GM12875 (cell line): ENCODE measurements at regions not wholly inside any gene's neighbourhood (a gene's known extent, or its start where the extent isn't known, plus 50 kb on each side); places are given as distances from the start of the nearest gene placed in this dataset.

Experiments
- H3K4me3 ChIP-seq: one replicate; pipeline ENCODE4 v1.5.1; 2011; ENCODE audit warnings: low read depth, low read length, control low read depth
- TF ChIP-seq, protein P1 (sequence below): IDR thresholded peaks from 2 replicates; pipeline ENCODE4 v1.5.1; 2011; ENCODE audit warnings: low read depth, mild to moderate bottlenecking, control low read depth, inconsistent platforms, low read length, moderate library complexity, borderline replicate concordance; ENCODE audit not compliant: insufficient read depth

DNA sequence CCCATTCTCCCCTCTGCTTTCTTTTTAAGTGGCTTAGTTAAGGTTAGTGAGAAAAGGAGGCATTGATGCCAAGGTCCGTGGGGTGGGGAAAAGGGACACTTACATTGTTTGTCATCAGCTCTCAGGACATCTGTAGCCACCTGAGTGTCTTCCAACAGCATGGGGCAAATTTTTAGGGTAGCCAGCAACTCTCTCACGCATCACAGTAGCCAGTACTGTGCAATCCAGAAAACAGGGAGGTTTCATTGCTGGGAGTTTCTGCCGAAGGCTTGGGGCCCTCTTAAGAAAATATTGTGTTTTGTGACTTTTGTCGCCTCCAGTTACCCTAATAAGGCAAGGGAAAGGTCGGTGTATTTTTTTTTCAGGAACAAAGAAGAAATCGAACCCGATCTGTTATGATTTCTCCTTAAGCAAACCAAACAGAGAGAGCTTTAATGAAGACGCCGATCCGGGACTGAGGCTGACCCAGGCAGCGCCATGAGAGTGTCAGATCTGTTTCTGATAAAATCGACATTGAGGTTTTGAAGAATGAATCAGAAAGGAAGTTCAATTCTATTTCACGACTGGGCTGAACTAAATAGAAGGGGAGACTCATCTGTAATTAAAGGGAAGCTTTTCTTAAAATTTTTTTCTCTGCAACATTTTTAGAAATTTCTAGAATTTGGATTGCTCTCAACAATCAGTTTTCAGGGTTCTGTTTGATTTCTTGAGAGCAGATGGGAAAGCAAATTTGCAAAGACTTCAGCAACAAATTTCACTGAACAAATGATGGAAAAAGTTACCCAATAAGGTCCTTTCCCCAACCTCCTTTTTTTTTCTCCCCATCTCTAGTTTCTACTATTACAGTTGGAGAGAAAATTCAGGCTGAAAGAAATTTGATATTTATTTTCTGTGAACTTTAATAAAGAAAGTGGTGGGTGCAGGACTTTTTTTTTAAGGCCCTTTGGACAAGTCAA is 144.7 kb upstream of the IRX3 start:
- TF ChIP-seq, protein P1, sequence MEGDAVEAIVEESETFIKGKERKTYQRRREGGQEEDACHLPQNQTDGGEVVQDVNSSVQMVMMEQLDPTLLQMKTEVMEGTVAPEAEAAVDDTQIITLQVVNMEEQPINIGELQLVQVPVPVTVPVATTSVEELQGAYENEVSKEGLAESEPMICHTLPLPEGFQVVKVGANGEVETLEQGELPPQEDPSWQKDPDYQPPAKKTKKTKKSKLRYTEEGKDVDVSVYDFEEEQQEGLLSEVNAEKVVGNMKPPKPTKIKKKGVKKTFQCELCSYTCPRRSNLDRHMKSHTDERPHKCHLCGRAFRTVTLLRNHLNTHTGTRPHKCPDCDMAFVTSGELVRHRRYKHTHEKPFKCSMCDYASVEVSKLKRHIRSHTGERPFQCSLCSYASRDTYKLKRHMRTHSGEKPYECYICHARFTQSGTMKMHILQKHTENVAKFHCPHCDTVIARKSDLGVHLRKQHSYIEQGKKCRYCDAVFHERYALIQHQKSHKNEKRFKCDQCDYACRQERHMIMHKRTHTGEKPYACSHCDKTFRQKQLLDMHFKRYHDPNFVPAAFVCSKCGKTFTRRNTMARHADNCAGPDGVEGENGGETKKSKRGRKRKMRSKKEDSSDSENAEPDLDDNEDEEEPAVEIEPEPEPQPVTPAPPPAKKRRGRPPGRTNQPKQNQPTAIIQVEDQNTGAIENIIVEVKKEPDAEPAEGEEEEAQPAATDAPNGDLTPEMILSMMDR, result no peak
- no peak overlapping the region for H3K4me3 ChIP-seq

DNA sequence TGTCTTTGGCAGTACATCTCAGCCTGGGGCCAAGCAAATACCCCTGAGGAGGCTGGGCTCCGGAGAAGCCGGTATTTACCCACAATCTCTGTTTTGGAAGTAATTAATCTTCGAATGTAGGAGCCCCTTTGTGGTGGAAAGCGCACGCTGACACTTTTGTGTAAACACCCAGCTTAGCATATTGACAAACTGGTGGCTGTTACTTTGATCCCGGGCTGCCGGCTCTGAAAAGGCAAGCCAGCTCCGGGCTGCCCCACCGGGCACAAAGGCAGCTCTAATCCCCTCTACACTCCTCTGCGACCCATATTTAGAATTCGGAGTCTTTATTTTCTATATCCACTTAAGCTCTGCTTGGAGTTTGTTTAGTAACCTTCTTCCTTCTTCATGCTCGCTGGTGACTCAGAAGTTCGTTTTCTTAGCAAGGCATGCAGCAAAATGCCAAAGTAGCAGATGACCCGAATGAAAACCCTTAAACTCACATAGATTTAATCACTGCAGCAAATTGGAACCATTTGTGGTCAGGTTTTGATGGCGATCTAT is 144.0 kb upstream of the IRX3 start:
- TF ChIP-seq, protein P1, result no peak
- no peak overlapping the region for H3K4me3 ChIP-seq

DNA sequence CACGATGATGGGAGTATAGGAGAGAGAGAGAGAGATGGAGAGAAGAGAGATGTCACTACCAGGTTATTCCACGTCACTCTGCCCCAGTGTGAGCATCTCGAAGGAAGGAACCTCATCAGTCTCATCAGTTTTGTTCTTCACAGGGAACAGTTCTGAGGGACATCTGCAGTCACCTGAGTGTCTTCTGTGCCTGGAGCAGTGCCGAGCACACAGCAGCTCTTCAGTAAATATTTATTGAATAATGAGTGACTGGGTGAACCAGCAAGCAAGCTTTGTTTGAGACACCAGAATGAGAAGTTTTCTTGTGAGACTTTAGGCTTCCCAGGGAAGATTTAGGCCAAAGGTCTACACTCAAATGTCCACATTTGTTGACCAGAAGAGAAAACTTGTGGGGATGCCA is 142.4 kb upstream of the IRX3 start:
- no peak overlapping the region for H3K4me3 ChIP-seq
- TF ChIP-seq, protein P1, result no peak

DNA sequence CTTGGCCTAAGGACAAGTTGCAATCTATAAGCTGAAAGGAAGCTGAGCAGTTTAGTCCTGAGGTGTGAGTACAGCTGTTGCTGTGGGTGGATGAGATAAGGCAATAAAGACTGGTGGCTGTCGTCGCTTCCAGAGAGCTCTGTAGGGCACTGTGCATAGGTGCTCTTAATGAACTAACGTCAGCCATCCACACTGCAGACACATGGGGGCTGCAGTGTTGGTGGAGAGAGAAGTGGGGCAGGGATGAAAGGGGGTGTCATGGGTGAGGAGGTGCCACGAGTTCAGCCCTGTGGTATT is 139.9 kb upstream of the IRX3 start:
- H3K4me3 ChIP-seq, result no peak overlapping the region
- TF ChIP-seq, protein P1, result no peak

DNA sequence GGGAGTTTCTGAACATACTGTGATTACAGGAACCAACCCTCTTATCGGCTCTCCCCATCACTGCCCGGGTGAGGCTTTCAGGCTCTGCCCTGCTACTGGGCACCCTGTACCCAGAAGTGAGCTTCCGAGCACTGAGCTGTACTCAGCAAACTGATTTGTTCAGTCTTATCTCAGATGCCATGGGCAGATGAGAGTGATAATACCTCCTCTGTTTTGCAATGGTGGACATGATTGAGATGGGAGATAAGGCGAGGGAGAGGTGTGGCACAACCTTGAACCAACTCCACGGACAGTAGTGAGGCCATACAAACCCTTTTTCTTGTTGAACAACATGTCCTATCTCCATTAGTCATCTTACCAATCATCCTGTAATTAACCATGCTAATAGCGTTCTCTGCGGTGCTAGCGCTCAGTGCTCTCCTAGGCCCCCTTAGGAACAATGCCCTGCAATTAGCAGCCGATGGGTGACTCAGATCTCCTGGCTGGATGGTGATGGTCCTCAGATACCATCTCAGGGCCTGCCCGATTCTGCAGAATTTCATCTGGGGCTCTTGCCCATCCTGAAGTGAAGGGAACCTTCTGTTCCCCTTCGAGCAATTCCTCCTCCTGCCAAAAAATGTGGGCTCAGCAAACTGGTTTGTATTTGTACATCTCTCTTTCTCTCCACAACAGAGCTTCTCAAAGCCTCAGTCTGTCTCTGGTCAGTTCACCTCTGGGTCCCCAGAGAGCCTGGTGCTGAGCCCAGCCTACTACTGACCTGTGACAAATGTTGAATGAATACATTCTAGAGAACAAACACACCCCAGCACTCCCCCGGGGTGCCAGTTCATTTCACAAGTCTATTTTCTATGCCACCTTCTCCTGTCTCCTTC is 139.3 kb upstream of the IRX3 start:
- no peak overlapping the region for H3K4me3 ChIP-seq
- TF ChIP-seq, protein P1, result no peak

DNA sequence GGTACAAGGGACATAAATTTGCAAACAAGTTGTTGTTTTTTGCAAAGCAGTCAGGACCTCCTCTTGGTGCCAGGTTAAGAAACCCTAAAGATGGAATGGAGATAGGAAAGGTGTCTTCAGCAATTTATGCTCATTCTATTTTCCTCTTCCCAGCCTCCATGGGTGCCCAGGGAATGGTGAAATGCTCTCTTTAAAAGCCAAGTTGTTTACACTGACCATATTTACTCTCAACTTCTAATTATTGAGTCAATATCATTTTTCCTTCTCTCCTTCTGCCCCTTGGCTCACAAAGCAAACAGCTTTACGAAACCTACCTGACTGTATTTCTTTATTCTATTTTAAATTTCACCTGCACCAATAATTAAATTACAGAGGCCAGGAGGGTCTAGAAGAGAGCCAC is 138.5 kb upstream of the IRX3 start:
- no peak overlapping the region for H3K4me3 ChIP-seq
- TF ChIP-seq, protein P1, result no peak

DNA sequence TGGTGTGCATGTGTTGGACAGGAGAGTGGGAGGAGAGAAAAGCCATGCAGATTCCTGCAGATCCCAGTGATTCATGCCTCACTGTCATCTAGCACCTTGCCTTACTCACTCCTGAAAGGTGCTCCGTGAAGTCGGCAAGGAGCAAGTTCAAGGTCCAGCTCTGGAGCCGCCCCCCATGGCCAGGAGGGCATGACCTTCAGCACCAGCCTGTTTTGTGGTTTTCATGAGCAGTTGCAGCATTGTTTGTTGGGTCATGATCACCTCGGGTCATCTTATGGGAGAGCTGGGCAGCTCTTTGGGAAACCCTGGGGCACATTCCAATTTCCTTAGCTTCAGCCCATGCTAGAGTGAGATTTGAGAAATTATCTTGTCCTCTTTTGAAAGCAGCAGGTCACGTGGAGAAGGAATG is 137.5 kb upstream of the IRX3 start:
- H3K4me3 ChIP-seq, result no peak overlapping the region
- TF ChIP-seq, protein P1, result no peak
